ENCODE measurements at regions not wholly inside any gene's neighbourhood (a gene's known extent, or its start where the extent isn't known, plus 50 kb on each side); places are given as distances from the start of the nearest gene placed in this dataset.
A peak's percentile ranks its signal among the peaks of the same experiment; 100 is the strongest.
"Not testable (repeated sequence)": the region's sequence is repeated elsewhere in the genome, so short reads cannot be mapped to it uniquely, and the experiment has no call there.

GRCh38 chr17:71423871-71424546 is 696.8 kb upstream of the SOX9 start:
- no peak for DNase-seq

- DNase-seq, result no peak
Measured at GRCh38 chr17:71427801-71428200, 693.0 kb upstream of the SOX9 start.

GRCh38 chr17:71428897-71429296 is 691.9 kb upstream of the SOX9 start:
- DNase-seq, result no peak

- no peak for DNase-seq
Measured at GRCh38 chr17:71430281-71430680, 690.5 kb upstream of the SOX9 start.

GRCh38 chr17:71431146-71431545 is 689.7 kb upstream of the SOX9 start:
- DNase-seq, result no peak

- no peak for DNase-seq
Measured at GRCh38 chr17:71432378-71433315, 688.2 kb upstream of the SOX9 start.

GRCh38 chr17:71434716-71435115 is 686.1 kb upstream of the SOX9 start:
- DNase-seq, result no peak

- no peak for DNase-seq
Measured at GRCh38 chr17:71436479-71436878, 684.3 kb upstream of the SOX9 start.

- no peak for DNase-seq
Measured at GRCh38 chr17:71437166-71437565, 683.7 kb upstream of the SOX9 start.

- DNase-seq, result peak; percentile 50
Measured at GRCh38 chr17:71438631-71439146, 682.1 kb upstream of the SOX9 start.

- no peak for DNase-seq
Measured at GRCh38 chr17:71440513-71440912, 680.3 kb upstream of the SOX9 start.

- DNase-seq, result no peak
Measured at GRCh38 chr17:71441098-71441497, 679.7 kb upstream of the SOX9 start.

GRCh38 chr17:71444078-71444477 is 676.7 kb upstream of the SOX9 start:
- no peak for DNase-seq

GRCh38 chr17:71446645-71447437 is 674.0 kb upstream of the SOX9 start:
- DNase-seq, result no peak

GRCh38 chr17:71447644-71448043 is 673.2 kb upstream of the SOX9 start:
- no peak for DNase-seq

GRCh38 chr17:71450657-71451056 is 670.2 kb upstream of the SOX9 start:
- not testable (repeated sequence) for DNase-seq

GRCh38 chr17:71453876-71454422 is 666.9 kb upstream of the SOX9 start:
- DNase-seq, result no peak

GRCh38 chr17:71455219-71455618 is 665.6 kb upstream of the SOX9 start:
- no peak for DNase-seq

GRCh38 chr17:71458322-71458721 is 662.5 kb upstream of the SOX9 start:
- DNase-seq, result no peak

GRCh38 chr17:71460943-71461342 is 659.9 kb upstream of the SOX9 start:
- no peak for DNase-seq

- DNase-seq, result no peak
Measured at GRCh38 chr17:71461498-71462169, 659.2 kb upstream of the SOX9 start.

GRCh38 chr17:71464241-71464640 is 656.6 kb upstream of the SOX9 start:
- DNase-seq, result no peak

All from NCI-H510A (cell line).